ENCODE measurements at regions not wholly inside any gene's neighbourhood (a gene's known extent, or its start where the extent isn't known, plus 50 kb on each side); places are given as distances from the start of the nearest gene placed in this dataset.

DNA sequence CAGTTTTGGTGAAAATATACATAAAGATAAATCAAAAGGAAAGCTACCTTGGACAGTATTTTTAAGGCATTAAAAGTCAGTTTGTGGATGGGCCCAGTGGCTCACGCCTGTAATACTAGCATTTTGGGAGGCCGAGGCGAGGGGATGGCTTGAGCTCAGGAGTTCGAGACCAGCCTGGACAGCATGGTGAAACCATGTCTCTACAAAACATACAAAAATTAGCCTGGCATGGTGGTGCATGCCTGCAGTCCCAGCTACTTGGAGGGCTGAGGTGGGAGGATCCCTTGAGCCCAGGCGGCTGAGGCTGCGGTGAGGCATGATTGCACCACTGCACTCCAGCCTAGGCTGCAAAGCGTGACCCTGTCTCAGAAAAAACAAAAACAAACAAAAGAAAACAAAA lies 1253.8 kb downstream of the MRPL39 start:
- DNase-seq (ENCODE audit: low spot score) = no peak

DNA sequence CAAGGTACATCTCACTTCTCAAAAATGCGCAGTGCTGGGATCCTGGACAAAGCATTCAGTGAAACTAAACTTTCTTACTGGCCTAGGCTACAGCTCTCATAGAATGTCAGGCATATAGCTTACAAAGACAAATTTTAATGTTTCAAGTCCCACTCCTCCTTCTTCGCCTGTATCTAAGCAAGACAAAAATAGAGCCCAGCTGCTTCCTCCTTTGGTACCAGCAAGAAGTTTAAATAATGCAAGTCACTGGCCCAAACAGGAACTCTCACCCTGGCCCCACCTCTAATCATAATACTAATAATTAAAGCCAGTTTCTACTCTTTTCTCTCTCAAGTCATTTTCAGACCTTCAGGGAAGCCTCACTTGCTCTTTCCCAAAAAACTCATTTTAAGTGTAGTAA lies 1267.9 kb downstream of the MRPL39 start:
- peak; percentile 6 for DNase-seq (ENCODE audit: low spot score)

DNA sequence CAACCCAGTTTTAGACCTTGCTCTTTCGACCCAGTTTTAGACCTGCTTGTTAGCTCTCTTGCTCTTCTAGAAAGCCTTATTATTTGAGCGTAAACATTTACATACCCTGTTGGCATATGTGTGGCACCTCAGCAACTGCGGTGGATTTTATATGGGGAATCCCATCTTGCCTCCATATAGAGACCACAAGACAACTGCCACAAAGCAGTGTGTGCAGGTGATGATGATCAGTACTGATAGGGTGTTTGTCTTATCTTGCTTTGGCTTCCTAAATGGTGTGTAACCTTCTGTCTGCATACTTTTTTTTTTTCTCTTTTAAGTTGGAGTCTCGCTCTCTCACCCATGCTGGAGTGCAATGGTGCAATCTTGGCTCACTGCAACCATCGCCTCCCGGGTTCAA lies 1270.8 kb downstream of the MRPL39 start:
- DNase-seq (ENCODE audit: low spot score) = no peak

DNA sequence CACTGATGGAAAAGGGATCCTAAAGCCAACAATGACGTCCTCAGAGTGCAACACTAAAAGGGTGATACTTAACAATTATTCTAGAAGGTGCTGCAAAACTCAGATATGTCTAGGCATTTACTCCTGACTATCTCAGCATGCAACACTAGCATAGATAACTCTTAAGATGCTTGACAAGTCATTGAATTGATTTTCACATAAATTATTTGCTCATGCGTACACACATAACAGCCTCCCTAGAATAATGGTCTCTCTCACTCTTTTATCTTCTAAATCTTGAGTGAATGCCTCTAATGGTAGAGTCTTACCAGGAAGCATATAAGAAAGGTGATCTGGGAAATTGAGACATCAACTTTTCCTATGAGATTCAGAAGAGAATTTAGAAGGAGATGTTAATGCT lies 1283.7 kb downstream of the MRPL39 start:
- DNase-seq (ENCODE audit: low spot score) = no peak

DNA sequence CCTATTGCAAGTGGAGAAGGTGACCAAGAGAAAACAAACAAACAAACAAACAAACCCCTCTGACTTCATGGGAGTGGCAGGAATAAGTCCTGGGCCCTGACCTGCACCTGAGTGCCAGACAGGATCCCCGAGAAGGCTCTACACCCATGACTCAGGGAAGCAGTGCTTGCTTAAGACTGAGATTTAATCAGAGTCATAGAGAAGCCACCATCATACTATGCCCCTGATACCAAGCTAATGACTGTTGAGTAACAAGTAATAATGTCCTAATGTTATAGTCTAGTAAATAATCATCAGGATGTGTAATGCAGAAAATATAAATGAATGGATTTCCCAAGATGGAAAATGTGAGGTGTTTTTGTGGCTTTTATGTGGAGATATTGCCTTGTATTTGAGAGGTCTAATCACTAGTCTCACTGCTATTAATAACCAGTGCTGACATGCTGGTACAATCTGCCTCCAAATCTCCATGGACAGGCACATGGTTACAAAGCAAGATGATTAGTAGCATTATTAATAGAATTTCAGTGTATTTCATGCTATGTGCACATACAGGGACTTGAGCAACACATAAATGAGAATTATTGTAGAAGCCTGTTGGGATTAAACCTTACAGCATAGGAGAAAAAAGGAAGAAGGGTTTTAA lies 1290.9 kb downstream of the MRPL39 start:
- DNase-seq (ENCODE audit: low spot score) = no peak

DNA sequence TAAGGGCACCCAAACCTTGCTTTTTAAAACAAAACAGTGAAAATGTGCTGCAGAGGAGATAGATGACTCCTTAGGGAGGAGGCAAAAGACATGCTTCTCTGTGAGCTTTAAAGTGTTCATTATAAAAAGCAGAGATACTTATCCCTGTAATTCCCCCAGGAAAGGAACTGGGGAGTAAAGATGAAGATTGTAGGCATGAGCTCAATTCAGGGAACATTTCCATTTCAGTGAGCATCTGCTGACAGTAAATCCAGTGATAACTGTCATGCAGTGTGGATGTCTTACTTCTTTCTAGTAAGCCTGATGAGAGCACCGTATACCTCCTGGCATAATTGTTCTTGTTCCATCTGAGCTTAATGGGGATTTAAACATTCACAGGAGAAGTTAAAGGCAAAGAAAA lies 1296.5 kb downstream of the MRPL39 start:
- no peak for DNase-seq (ENCODE audit: low spot score)

DNA sequence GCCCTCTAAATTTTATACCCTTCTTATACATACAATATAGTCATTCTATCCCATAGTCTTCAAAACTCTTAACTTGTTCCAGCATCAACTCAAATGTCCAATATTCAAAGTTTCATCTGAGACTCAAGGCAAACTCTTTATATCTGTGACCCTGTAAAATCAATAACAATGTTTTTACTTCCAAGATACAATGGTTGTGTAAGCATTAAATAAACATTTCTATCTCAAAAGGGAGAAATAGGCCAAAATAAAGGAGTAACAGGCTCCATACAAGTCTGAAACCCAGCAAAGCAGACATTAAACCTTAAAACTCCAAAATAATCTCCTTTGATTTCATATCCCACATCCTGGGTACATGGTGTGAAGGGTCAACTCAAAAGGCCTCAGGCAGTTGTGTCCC lies 1299.1 kb downstream of the MRPL39 start:
- DNase-seq (ENCODE audit: low spot score) = no peak

DNA sequence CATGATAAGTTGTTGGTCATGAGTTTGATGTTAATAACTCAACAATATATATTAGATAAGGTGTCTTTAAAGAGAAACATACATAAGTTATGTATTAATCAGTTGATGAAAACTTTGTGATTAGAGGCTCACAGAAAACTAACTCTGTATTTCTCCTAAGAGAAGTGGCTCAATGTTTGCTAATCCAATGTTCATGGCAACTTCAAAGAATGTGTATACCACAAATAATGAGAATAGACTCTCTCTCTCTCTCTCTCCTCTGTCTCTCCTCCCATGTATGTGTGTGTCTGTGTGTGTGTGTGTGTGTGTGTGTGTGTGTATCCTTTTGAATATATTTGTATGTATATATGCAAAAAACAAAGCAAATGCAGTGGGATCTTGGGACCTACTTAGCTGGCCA lies 1304.9 kb downstream of the MRPL39 start:
- no peak for DNase-seq (ENCODE audit: low spot score)

DNA sequence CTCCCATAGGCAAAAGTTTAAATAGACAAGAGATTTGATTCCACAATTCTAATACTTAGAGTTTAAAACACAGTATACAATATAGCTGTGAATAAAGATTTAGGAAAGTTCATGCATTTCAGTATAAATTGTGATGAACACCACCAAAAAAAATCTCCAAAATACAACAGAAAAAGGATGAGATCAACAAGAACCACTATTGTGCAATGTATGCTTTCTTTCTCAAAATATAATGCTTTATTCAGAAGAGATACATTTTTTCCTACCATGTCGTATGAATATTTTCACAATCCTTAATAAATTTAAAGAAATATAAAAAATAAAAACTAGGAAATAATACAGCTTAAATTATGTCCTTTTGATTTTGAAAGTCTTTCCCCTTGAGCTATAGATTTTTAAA lies 1309.2 kb downstream of the MRPL39 start:
- DNase-seq (ENCODE audit: low spot score) = no peak

DNA sequence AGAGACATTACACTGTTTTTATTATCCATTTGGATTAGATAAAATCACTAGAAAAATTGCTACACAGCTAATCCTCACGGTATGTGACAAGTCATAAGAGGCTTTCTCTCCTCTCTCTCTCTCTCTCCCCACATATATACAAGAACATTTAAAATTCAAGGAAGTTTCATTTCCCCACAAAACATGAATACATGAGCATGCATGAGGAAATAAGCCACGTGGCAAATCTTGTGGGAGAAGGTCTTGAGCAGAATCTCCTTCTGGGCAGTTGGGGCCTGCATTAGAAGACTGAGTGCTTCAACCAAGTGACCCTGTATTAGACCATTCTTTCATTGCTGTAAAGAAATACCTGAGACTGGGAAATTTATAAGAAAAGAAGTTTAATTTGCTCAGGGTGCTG lies 1313.1 kb downstream of the MRPL39 start:
- no peak for DNase-seq (ENCODE audit: low spot score)

DNA sequence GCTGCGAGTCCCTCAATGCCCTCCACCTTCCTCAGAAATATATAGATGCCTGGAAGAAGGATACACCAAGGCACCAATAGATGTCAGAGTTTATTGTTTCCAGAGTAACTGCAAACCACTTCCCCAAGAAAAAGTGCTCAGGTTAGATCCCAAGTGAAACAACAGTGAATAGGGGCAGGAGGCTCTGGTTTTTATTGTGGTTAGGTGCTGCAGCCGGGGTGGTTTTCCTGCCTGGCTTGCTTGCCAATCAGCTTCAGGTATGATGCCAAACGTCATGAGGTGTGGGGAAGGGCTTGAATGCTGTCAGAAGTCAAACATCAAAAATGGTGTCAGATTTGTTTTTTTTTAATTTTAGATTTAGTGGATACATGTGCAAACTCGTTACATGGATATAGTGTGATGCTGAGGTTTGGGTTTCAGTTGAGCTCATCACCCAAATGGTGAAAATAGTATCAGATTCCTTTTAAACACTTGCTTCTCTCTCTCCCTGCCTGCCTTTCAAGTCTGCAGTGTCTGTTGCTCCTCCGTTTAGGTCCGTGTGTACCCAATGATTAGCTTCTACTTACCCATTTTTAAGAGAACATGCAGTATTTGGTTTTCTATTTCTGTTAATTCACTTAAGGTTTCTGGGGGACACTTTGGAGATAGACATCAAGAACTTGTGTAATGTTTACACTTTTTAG lies 1317.0 kb downstream of the MRPL39 start:
- DNase-seq (ENCODE audit: low spot score) = no peak

DNA sequence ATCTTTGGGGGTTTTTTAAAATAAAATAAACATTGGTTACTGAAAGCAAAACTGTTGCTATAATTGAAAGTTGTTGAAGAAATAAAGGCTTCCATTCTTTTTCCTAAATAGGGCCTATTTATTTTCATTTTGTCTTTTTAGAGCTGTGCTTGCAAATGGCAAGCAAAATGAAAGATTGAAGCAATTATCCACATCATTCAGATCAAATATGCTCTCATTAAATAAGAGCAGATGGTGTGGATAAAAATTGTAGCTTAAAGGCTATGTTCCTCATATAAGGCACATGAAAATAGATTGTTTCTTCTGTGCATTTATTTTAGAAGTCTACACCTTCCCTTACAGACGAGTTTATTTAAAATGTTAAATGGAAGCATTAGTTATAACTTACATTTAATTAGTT lies 1317.7 kb downstream of the MRPL39 start:
- DNase-seq (ENCODE audit: low spot score) = no peak

DNA sequence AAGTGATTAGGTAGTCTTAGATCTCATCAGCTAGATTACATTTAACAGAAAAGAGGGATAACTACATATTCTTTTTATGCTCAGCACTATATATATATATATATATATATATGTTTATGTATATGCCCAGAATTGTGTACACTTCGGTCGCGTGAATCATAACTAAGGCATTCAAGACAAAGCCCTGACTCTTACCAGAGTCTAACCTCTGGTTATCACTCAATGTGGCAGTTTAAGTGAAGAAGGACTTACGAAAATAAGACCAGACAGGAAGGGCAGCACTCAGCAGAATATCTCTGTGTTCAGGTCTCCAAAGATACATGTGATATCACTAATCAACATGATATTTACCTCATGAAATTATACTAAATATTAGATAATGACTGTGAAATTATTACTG lies 1326.7 kb downstream of the MRPL39 start:
- DNase-seq (ENCODE audit: low spot score) = no peak

DNA sequence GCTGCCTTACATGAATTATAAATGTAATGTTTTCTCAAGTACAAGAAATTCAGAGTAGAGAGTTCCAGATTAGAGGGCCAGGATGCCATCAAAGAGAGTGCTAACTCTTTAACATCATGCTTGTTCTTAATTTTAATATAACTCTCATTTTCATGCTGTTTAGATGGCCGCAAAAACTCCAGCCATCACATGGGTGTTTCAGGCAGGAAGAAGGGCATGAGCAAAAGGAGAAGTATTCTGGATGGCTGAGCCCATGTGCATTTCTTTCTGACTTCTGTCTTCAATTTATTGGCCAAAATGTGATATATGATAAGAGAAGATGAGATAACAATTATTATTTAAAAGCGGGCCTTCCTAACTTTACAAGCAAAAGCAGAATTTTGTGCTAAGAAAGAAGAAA lies 1328.6 kb downstream of the MRPL39 start:
- DNase-seq (ENCODE audit: low spot score) = no peak

DNA sequence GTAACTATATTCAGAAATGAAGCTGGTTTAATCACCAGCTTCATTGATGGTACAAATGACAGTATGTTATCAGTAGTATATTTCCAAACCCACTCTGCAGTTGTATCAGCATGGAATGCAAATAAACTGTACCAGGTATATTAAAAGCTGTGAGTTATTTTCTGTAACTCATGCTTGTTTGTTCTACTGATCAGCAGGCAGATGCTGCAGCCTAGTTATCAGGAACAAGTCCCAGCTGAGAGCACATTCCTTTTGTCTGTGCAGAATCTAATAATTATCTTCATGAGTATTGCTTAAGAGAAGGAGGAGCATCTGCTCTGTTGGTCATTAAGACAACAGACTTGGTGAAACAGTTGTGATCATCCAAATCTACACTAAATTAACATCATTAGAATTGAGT lies 1331.1 kb downstream of the MRPL39 start:
- no peak for DNase-seq (ENCODE audit: low spot score)

DNA sequence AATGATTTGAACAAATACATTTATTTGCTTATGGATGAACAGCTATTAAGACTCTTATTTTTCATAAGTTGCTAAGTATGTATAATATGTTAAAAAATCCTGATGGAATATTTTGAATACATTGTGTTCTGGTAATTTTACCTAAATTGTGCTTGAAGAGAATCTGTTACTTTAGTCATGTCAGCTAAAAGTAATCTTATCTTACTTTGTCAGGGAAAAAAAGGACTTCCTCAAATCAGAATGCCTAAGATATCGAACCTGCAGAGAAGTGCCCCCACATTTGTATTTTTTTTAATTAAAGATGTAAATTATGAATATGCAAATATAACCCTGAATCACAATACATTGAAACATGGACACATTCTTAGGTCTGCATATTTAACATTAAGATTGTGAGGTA lies 1331.7 kb downstream of the MRPL39 start:
- no peak for DNase-seq (ENCODE audit: low spot score)

DNA sequence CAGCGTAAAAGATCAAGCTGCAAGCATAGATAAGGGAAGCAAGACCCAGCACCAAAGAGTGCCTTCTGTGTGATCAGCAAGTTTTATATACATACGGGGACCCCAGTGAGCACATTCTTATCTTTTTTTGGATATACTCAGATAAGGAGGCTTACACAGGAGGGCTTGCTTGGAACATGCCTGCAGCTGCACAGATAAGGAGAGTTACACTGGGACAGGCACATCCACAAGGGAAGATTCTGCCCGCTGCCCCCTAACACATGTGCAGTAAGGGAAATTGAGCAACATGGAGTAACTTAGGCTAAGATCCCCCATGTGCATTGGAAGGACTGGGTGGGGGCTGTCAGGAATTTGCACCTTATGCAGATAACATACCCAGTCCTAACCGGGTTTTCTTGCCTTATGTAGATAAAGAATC lies 1334.8 kb downstream of the MRPL39 start:
- no peak for DNase-seq (ENCODE audit: low spot score)

DNA sequence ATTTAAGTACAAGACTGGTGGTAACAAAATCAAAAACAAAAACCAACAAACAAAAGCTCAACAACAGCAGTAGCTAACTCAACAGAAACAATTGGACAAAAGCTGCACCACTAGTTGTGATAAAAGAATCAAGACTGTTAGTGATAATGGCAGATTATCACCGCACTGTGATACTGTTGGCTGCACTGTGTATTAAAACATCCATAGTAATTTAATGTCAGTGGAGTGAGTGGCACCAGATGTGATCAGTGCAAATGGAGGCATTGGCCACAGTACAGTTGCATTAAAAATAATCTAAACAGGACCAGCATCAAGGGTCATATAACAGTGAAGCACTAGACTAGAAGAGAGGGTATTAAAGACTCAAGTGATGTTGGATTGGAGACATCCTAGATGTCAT lies 1341.3 kb downstream of the MRPL39 start:
- DNase-seq (ENCODE audit: low spot score) = no peak

DNA sequence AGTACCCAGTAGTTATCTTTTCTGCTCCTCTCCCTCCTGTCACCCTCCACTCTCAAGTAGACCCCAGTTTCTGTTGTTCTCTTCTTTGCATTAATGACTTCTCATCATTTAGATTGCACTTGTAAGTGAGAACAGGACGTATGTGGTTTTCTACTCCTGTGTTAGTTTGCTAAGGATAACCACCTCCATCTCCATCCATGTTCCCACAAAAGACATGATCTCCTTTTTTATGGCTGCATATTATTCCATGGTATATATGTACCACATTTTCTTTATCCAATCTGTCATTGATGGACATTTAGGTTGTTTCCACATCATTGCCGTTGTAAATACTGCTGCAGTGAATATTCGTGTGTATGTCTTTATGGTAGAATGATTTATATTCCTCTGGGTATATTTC lies 1346.5 kb downstream of the MRPL39 start:
- DNase-seq (ENCODE audit: low spot score) = no peak

DNA sequence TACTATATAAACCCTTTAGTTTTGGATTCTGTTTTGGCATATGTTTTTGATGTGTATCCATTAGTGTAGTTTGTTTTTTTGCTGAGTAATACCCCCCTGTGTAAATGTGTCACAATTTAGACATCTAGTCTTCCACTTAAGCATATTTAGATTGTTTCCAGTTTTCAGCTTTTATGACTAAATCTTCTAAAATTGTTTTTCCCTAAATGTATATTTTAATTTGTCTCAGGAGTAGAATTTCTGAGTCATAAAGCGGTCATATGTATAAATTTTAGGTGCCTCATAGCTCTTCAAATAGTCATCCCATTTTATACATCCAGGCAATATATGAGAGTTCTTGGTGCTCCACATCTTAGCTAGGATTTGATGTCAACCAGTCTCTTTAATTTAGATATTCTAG lies 1348.0 kb downstream of the MRPL39 start:
- DNase-seq (ENCODE audit: low spot score) = no peak

DNA sequence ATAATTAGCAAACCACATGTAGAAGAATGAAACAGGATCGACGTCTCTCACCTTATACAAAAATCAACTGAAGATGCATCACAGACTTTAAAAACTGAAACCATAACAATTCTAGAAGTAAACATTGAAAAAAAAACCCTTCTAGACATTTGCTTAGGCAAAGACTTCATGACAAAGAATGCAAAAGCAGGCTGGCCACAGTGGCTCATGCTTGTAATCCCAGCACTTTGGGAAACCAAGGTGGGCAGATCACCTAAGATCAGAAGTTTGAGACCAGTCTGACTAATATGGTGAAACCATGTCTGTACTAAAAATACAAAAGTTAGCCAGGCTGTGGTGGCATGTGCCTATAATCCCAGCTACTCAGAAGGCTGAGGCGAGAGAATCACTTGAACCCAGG lies 1351.7 kb downstream of the MRPL39 start:
- DNase-seq (ENCODE audit: low spot score) = no peak

DNA sequence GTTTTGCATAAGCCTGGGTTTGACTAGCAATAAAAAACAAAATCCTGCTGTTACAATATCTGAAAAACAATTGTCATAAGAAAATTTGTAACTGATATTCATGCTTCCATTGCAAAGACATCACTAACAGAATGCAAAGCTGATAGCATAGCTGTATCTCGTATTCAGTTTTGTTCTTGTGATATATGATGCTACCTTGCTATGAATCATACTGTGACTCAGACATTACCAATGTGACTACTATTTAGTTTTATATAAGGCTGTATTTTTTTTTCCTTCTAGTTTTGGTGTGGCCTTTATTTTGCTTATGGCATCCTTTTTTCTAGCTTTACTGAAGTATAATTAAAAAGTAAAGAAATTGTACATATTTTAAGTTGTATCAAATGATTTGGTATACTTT lies 1381.8 kb downstream of the MRPL39 start:
- DNase-seq (ENCODE audit: low spot score) = no peak

DNA sequence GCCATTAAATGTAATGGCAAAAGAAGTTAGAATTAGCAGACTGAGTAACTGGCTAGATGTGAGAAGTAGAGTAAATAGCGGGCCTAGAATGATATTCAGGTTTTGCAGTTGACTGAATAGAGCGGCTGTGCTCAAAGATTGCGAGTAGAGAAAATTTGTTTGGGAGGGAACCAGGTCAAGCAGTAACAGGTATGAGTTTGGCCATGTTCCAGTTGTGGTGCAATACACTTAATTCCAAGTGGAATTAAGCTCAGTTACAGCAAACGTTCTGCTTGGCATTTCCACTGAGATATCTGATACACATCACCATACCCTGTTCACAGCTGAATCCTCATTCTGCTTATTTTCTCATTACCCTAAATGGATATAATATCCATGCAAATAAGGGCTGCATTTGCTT lies 1382.9 kb downstream of the MRPL39 start:
- no peak for DNase-seq (ENCODE audit: low spot score)

DNA sequence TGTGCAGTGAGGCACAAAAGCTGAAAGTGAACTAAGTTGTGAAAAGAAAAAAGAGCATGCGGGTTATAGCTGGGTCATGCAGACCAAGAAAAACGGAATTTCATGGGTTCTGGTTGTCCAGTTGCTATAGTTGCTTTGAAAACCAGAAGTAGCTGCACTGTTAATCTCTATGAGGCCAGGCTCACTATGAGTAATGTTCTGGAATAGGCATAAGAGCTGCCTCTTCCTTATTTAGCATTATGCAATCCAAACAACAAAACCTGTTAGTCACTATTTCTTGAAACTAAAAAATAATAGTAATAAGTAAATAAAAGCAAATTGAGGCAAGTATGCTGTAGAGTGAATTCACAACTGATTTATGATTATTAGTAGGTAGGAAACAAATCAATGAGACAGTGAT lies 1383.7 kb downstream of the MRPL39 start:
- no peak for DNase-seq (ENCODE audit: low spot score)

Data from NAMALWA (cell line).